GM23338 (cell line): ENCODE measurements at regions not wholly inside any gene's neighbourhood (a gene's known extent, or its start where the extent isn't known, plus 50 kb on each side); places are given as distances from the start of the nearest gene placed in this dataset.

Experiments used
- ATAC-seq: fragments of 200-7000 bp; cut with Tn5 transposase; 3 replicates; pipeline ENCODE4 v1.9.1; 2020
- DNase-seq: peaks from one replicate; pipeline ENCODE4 v3.0.0-alpha.2; 2015; ENCODE audit warnings: low spot score
- H2AFZ ChIP-seq: fragments of 200-600 bp; sonication (generic); 2 replicates; pipeline ENCODE4 v1.8.0; 2016; ENCODE audit warnings: antibody characterized with exemption, mild to moderate bottlenecking, moderate library complexity
- H3F3A ChIP-seq: fragments of 200-600 bp; sonication (generic); replicated peaks from 2 replicates; pipeline ENCODE4 v1.8.0; 2017; ENCODE audit warnings: antibody characterized with exemption, mixed run types, low read depth
- H3K27ac ChIP-seq: fragments of 200-600 bp; sonication (generic); 2 replicates; pipeline ENCODE4 v1.6.1; 2016; ENCODE audit warnings: low read depth
- H3K27me3 ChIP-seq: fragments of 200-600 bp; sonication (generic); 2 replicates; pipeline ENCODE4 v1.8.0; 2016; ENCODE audit warnings: mild to moderate bottlenecking, mixed run types, moderate library complexity; ENCODE audit not compliant: insufficient read depth
- H3K36me3 ChIP-seq: fragments of 200-600 bp; sonication (generic); 2 replicates; pipeline ENCODE4 v1.8.0; 2016; ENCODE audit warnings: mild to moderate bottlenecking; ENCODE audit not compliant: insufficient read depth
- H3K4me1 ChIP-seq: fragments of 200-600 bp; sonication (generic); 2 replicates; pipeline ENCODE4 v1.8.0; 2016; ENCODE audit warnings: mild to moderate bottlenecking, moderate library complexity; ENCODE audit not compliant: insufficient read depth
- H3K4me2 ChIP-seq: fragments of 200-600 bp; sonication (generic); 2 replicates; pipeline ENCODE4 v1.7.1; 2017; ENCODE audit warnings: mixed run types
- H3K4me3 ChIP-seq: fragments of 200-600 bp; sonication (generic); 2 replicates; pipeline ENCODE4 v1.6.1; 2016; ENCODE audit warnings: mixed run types
- H3K79me2 ChIP-seq: fragments of 200-600 bp; sonication (generic); replicated peaks from 2 replicates; pipeline ENCODE4 v1.8.0; 2017; ENCODE audit warnings: mild to moderate bottlenecking; ENCODE audit not compliant: insufficient read depth
- H3K9me2 ChIP-seq: fragments of 200-600 bp; sonication (generic); 2 replicates; pipeline ENCODE4 v1.8.0; 2017; ENCODE audit not compliant: insufficient read depth
- H4K20me1 ChIP-seq: fragments of 200-600 bp; sonication (generic); replicated peaks from 2 replicates; pipeline ENCODE4 v1.8.0; 2017; ENCODE audit warnings: mild to moderate bottlenecking; ENCODE audit not compliant: insufficient read depth
- H3K27ac Mint-ChIP-seq: 2 replicates; pipeline ENCODE4 v1.8.0; 2020; ENCODE audit warnings: inconsistent platforms, mild to moderate bottlenecking, moderate library complexity, mixed read lengths
- H3K27me3 Mint-ChIP-seq: 3 replicates; pipeline ENCODE4 v1.8.0; 2022; ENCODE audit warnings: low read depth, mild to moderate bottlenecking, moderate library complexity, mixed read lengths, inconsistent platforms; ENCODE audit not compliant: insufficient read depth, poor library complexity
- H3K36me3 Mint-ChIP-seq: 3 replicates; pipeline ENCODE4 v1.8.0; 2021; ENCODE audit warnings: low read depth, mild to moderate bottlenecking, inconsistent platforms, moderate library complexity, mixed read lengths
- H3K4me1 Mint-ChIP-seq: 3 replicates; pipeline ENCODE4 v1.8.0; 2020; ENCODE audit warnings: mild to moderate bottlenecking, inconsistent platforms, mixed read lengths
- H3K4me3 Mint-ChIP-seq: 3 replicates; pipeline ENCODE4 v1.8.0; 2021; ENCODE audit warnings: moderate library complexity, mild to moderate bottlenecking, inconsistent platforms, mixed read lengths
- H3K9me3 Mint-ChIP-seq: 3 replicates; pipeline ENCODE4 v1.8.0; 2020; ENCODE audit warnings: moderate library complexity, mild to moderate bottlenecking, inconsistent platforms, mixed read lengths
- CREB1 ChIP-seq: fragments of 250-450 bp; sonication (Bioruptor Pico); IDR thresholded peaks from 2 replicates; pipeline ENCODE4 v1.5.0; 2020; ENCODE audit warnings: low read depth, mild to moderate bottlenecking, moderate library complexity
- EZH2 ChIP-seq: fragments of 200-600 bp; sonication (generic); IDR thresholded peaks from one replicate; pipeline ENCODE4 v1.8.0; 2017; ENCODE audit warnings: antibody characterized with exemption, mild to moderate bottlenecking, low read depth; ENCODE audit not compliant: unreplicated experiment
- EZH2phosphoT487 ChIP-seq: fragments of 200-600 bp; sonication (generic); IDR thresholded peaks from one replicate; pipeline ENCODE4 v1.8.1; 2018; ENCODE audit warnings: antibody characterized with exemption; ENCODE audit not compliant: unreplicated experiment
- JUNB ChIP-seq: IDR thresholded peaks from one replicate; pipeline ENCODE4 v1.6.1; 2016; ENCODE audit warnings: antibody characterized with exemption; ENCODE audit not compliant: unreplicated experiment
- STAT1 ChIP-seq: IDR thresholded peaks from one replicate; pipeline ENCODE4 v1.6.1; 2016; ENCODE audit warnings: antibody characterized with exemption; ENCODE audit not compliant: unreplicated experiment
- ZNF114 ChIP-seq: fragments of 250-450 bp; sonication (Bioruptor Pico); IDR thresholded peaks from 2 replicates; pipeline ENCODE4 v1.5.0; 2020; ENCODE audit warnings: mild to moderate bottlenecking, moderate library complexity
- ZNF331 ChIP-seq: fragments of 250-450 bp; sonication (Bioruptor Pico); IDR thresholded peaks from 2 replicates; pipeline ENCODE4 v1.5.0; 2020; ENCODE audit warnings: low read depth, mild to moderate bottlenecking, moderate library complexity
- TF ChIP-seq, protein P1 (sequence below): IDR thresholded peaks from one replicate; pipeline ENCODE4 v1.6.1; 2018; ENCODE audit warnings: antibody characterized with exemption; ENCODE audit not compliant: unreplicated experiment
- TF ChIP-seq, protein P2 (sequence below), 2 experiments: fragments of 200-600 bp in 1 of 2; sonication (generic) in 1 of 2; conservative IDR thresholded peaks; 2 replicates each; pipeline versions ENCODE4 v1.5.1 to v1.6.1; 2016 to 2017; ENCODE audit warnings: antibody characterized with exemption in 2 of 2, low read depth in 2 of 2, mild to moderate bottlenecking in 2 of 2, moderate library complexity in 1 of 2

DNA sequence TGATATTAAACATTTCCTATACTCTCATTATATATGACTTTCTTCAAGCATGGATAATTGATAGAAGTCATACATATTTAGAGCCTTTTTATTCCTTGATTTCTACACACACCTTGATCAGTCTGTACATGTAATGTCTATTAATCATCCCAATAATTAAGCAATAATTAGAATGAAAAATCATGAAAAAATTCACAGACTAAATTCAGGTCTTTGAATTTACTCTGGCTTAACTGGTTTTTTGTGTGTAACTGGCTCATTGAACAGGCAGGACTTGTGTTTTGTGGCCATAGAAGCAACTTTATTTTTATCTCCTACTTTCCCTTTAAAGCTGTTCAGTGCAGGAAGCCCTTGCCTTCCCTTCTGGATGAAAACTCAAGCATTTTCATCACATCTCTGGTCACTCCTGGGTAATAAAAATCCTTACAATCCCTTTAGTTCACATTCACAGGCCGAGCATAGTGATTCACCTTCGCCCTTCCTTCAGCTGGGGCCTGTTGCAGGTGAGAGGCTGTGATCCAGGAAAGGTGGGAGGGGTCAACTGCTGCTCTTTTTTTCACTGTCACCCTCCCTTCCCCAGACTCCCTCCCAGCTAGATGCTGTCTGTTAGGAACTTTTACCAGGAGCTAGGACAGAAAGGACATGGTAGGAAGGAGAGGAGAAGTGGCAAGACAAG, 58.0 kb upstream of the ITSN2 start (continued):
- no peak for TF ChIP-seq ZNF114
- no peak for TF ChIP-seq JUNB
- no peak for TF ChIP-seq ZNF331 (CRISPR knock-in tag)
- TF ChIP-seq, protein P1, sequence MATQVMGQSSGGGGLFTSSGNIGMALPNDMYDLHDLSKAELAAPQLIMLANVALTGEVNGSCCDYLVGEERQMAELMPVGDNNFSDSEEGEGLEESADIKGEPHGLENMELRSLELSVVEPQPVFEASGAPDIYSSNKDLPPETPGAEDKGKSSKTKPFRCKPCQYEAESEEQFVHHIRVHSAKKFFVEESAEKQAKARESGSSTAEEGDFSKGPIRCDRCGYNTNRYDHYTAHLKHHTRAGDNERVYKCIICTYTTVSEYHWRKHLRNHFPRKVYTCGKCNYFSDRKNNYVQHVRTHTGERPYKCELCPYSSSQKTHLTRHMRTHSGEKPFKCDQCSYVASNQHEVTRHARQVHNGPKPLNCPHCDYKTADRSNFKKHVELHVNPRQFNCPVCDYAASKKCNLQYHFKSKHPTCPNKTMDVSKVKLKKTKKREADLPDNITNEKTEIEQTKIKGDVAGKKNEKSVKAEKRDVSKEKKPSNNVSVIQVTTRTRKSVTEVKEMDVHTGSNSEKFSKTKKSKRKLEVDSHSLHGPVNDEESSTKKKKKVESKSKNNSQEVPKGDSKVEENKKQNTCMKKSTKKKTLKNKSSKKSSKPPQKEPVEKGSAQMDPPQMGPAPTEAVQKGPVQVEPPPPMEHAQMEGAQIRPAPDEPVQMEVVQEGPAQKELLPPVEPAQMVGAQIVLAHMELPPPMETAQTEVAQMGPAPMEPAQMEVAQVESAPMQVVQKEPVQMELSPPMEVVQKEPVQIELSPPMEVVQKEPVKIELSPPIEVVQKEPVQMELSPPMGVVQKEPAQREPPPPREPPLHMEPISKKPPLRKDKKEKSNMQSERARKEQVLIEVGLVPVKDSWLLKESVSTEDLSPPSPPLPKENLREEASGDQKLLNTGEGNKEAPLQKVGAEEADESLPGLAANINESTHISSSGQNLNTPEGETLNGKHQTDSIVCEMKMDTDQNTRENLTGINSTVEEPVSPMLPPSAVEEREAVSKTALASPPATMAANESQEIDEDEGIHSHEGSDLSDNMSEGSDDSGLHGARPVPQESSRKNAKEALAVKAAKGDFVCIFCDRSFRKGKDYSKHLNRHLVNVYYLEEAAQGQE = no peak
- TF ChIP-seq EZH2phosphoT487 = no peak
- no peak for TF ChIP-seq CREB1 (CRISPR knock-in tag)
- no peak for TF ChIP-seq STAT1
- TF ChIP-seq, protein P2, sequence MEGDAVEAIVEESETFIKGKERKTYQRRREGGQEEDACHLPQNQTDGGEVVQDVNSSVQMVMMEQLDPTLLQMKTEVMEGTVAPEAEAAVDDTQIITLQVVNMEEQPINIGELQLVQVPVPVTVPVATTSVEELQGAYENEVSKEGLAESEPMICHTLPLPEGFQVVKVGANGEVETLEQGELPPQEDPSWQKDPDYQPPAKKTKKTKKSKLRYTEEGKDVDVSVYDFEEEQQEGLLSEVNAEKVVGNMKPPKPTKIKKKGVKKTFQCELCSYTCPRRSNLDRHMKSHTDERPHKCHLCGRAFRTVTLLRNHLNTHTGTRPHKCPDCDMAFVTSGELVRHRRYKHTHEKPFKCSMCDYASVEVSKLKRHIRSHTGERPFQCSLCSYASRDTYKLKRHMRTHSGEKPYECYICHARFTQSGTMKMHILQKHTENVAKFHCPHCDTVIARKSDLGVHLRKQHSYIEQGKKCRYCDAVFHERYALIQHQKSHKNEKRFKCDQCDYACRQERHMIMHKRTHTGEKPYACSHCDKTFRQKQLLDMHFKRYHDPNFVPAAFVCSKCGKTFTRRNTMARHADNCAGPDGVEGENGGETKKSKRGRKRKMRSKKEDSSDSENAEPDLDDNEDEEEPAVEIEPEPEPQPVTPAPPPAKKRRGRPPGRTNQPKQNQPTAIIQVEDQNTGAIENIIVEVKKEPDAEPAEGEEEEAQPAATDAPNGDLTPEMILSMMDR (conservative IDR thresholded peaks at IDR 0.05; ENCODE audit: low read depth in 2 of 2) = no peak

DNA sequence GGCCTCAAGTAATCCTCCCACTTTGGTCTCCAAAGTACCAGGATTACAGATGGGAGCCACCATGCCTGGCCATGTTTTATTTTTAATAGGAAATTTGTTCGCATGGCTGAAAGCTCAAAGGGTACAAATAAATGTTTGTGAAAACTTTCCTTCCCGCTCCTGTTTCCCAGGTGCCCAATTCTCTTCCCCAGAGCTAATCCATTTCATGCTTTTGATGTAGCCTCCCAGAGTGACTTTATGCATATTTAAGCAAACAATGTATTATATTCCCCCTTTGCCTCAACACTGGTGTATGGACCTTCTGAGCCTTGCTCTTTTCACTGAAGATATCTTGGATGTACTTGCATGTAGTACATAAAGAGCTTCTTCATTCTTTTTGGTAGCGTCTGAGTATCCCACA, 52.5 kb upstream of the ITSN2 start:
- Histone ChIP-seq H2AFZ (no peak overlapping the region), H3K4me2 (no peak overlapping the region), H3K36me3 (no peaks in the 10 kb centered on the region), H3K4me1 (0 out of 2 replicates have a peak, but pooled peaks cover 13% of the 10 kb centered on the region), H4K20me1 (no peaks in the 10 kb centered on the region), H3K9me2 (no peaks in the 10 kb centered on the region), H3K4me3 (no peak overlapping the region), H3K79me2 (no peaks in the 10 kb centered on the region), H3K27ac (no peak overlapping the region), H3F3A (no peaks in the 10 kb centered on the region), H3K27me3 (no peaks in the 10 kb centered on the region)
- DNase-seq (no peak), ATAC-seq (no peak)
- Mint-ChIP-seq H3K27me3 (peaks cover 2% of the 10 kb centered on the region), H3K4me3 (no peak overlapping the region), H3K36me3 (no peaks in the 10 kb centered on the region), H3K9me3 (no peaks in the 10 kb centered on the region), H3K27ac (no peak overlapping the region), H3K4me1 (peaks cover 6% of the 10 kb centered on the region; the same call in 2 of the 3 replicates)
- TF ChIP-seq, protein P1 = no peak
- no peak for TF ChIP-seq EZH2
